OCI-LY1 (cell line): ENCODE measurements at regions not wholly inside any gene's neighbourhood (a gene's known extent, or its start where the extent isn't known, plus 50 kb on each side); places are given as distances from the start of the nearest gene placed in this dataset.

Source experiments
- CTCF ChIP-seq: fragments of 200-600 bp; sonication (generic), shearing (Covaris generic); IDR thresholded peaks from 2 replicates; pipeline ENCODE4 v1.5.1; 2017; ENCODE audit warnings: mild to moderate bottlenecking, antibody characterized with exemption, low read length, moderate library complexity, mixed read lengths
- EZH2 ChIP-seq: fragments of 200-600 bp; sonication (generic), shearing (Covaris generic); IDR thresholded peaks from 2 replicates; pipeline ENCODE4 v1.8.0; 2017; ENCODE audit warnings: borderline replicate concordance, mixed run types, mild to moderate bottlenecking, antibody characterized with exemption, low read length, moderate library complexity, mixed read lengths

DNA sequence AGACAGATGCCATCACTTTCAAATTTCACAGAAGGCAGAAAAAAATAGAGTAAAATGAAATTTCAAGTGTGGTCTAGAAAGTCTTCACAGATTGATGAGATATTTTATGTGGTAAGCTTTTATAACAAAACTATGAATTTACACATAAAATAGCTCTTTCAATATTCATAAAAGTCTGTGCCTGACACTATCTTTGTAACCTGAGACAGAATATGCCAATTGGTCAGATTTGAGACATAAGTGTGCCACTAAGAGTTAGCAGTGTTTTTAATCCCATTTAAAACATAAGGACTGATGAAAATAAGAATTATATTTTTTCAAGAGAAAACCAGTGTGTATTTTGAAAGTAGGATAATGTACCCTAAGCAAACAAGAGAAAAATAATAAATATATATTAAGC is 769.5 kb upstream of the LUZP2 start:
- no peak for TF ChIP-seq CTCF
- TF ChIP-seq EZH2: no peak
